ENCODE measurements at regions not wholly inside any gene's neighbourhood (a gene's known extent, or its start where the extent isn't known, plus 50 kb on each side); places are given as distances from the start of the nearest gene placed in this dataset.
"Not testable (repeated sequence)": the region's sequence is repeated elsewhere in the genome, so short reads cannot be mapped to it uniquely, and the experiment has no call there.

- Histone ChIP-seq H3K27ac (no peak overlapping the region), H3K9me3 (ENCODE audit: low read depth, low read length) (no peaks in the 10 kb centered on the region), H3K9ac (ENCODE audit: insufficient read length) (no peak overlapping the region), H3K36me3 (ENCODE audit: insufficient read depth, low read length) (no peaks in the 10 kb centered on the region), H3K4me3 (no peak overlapping the region)
- TF ChIP-seq FOXP2 (optimal IDR thresholded peaks at IDR 0.05; ENCODE audit: control extremely low read depth, extremely low read length, insufficient read depth): no peak
- TF ChIP-seq EZH2 (IDR thresholded peaks at IDR 0.05): no peak
- no peak for TF ChIP-seq POLR2AphosphoS5 (IDR thresholded peaks at IDR 0.05; ENCODE audit: borderline replicate concordance, low read depth, low read length)
- DNase-seq (ENCODE audit: low read depth, low spot score): no peak
Observed at GRCh38 chrX:13452283-13452682, 117.1 kb upstream of the EGFL6 start.

DNA sequence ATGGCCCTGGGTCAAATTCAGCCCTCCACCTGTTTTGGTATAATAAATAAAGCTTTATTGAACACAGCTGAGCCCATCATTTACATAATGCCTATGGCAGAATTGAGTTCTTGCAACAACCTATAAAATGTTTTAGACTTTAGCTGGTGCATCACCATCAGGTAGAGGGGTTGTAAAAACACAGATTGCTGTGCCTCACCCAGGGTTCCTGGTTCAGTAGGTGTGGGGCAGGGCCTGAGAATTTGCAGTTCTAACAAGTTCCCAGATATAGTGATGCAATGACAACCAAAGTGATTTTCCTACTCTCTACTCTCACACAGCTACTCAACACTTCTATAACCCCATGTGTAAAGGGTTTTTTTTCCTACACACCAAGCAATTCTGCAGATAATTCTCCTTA is 120.0 kb upstream of the EGFL6 start:
- Histone ChIP-seq H3K9ac (ENCODE audit: insufficient read length) (no peak overlapping the region), H3K4me3 (no peak overlapping the region), H3K36me3 (ENCODE audit: insufficient read depth, low read length) (no peaks in the 10 kb centered on the region), H3K9me3 (ENCODE audit: low read depth, low read length) (no peaks in the 10 kb centered on the region), H3K27ac (no peak overlapping the region)
- no peak for TF ChIP-seq EZH2 (IDR thresholded peaks at IDR 0.05)
- no peak for DNase-seq (ENCODE audit: low read depth, low spot score)

DNA sequence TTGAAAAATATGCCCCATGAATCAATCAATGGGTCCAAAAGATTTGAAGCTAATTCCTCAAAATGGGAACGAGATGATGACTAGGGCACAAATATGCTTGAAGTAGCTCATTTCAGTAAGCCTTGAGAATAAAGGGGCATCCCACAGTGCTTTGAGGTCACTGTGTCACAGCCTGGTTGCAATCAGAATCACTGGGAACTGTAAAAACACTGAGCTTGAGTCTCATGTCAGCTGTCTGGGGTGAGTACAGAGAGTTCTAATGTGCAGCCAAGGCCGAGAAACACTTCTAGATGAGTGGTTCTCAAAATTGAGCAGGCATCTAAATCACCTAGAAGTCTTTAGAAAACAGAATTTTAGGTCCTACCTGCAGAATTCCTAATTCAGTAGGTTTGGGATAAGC is 120.5 kb upstream of the EGFL6 start:
- Histone ChIP-seq H3K9me3 (ENCODE audit: low read depth, low read length) (no peaks in the 10 kb centered on the region), H3K9ac (ENCODE audit: insufficient read length) (no peak overlapping the region), H3K36me3 (ENCODE audit: insufficient read depth, low read length) (no peaks in the 10 kb centered on the region), H3K27ac (no peak overlapping the region), H3K4me3 (no peak overlapping the region)
- no peak for TF ChIP-seq POLR2AphosphoS5 (IDR thresholded peaks at IDR 0.05; ENCODE audit: borderline replicate concordance, low read depth, low read length)
- no peak for TF ChIP-seq EZH2 (IDR thresholded peaks at IDR 0.05)
- no peak for TF ChIP-seq FOXP2 (optimal IDR thresholded peaks at IDR 0.05; ENCODE audit: control extremely low read depth, extremely low read length, insufficient read depth)
- DNase-seq (ENCODE audit: low read depth, low spot score): no peak

- not testable (repeated sequence) for DNase-seq (ENCODE audit: low read depth, low spot score); H3K4me3 ChIP-seq; H3K27ac ChIP-seq; H3K9ac ChIP-seq (ENCODE audit: insufficient read length); H3K9me3 ChIP-seq (ENCODE audit: low read depth, low read length); H3K36me3 ChIP-seq (ENCODE audit: insufficient read depth, low read length)
Observed at GRCh38 chrX:13441608-13442007, 121.8 kb upstream of the ATXN3L start.

- DNase-seq (ENCODE audit: low read depth, low spot score): no peak
- Histone ChIP-seq H3K4me3 (no peak overlapping the region), H3K36me3 (ENCODE audit: insufficient read depth, low read length) (no peaks in the 10 kb centered on the region), H3K9ac (ENCODE audit: insufficient read length) (no peak overlapping the region), H3K27ac (no peak overlapping the region), H3K9me3 (ENCODE audit: low read depth, low read length) (no peaks in the 10 kb centered on the region)
- TF ChIP-seq POLR2AphosphoS5 (IDR thresholded peaks at IDR 0.05; ENCODE audit: borderline replicate concordance, low read depth, low read length): no peak
- no peak for TF ChIP-seq EZH2 (IDR thresholded peaks at IDR 0.05)
- TF ChIP-seq FOXP2 (optimal IDR thresholded peaks at IDR 0.05; ENCODE audit: control extremely low read depth, extremely low read length, insufficient read depth): no peak
Observed at GRCh38 chrX:13440176-13440575, 120.3 kb upstream of the ATXN3L start.

- Histone ChIP-seq H3K9ac (ENCODE audit: insufficient read length) (no peak overlapping the region), H3K36me3 (ENCODE audit: insufficient read depth, low read length) (no peaks in the 10 kb centered on the region), H3K27ac (no peak overlapping the region), H3K4me3 (no peak overlapping the region), H3K9me3 (ENCODE audit: low read depth, low read length) (no peaks in the 10 kb centered on the region)
- DNase-seq (ENCODE audit: low read depth, low spot score): no peak
- TF ChIP-seq POLR2AphosphoS5 (IDR thresholded peaks at IDR 0.05; ENCODE audit: borderline replicate concordance, low read depth, low read length) (no peak), EZH2 (IDR thresholded peaks at IDR 0.05) (no peak), FOXP2 (optimal IDR thresholded peaks at IDR 0.05; ENCODE audit: control extremely low read depth, extremely low read length, insufficient read depth) (no peak)
Observed at GRCh38 chrX:13433298-13433605, 113.4 kb upstream of the ATXN3L start.

- Histone ChIP-seq H3K9me3 (ENCODE audit: low read depth, low read length) (no peaks in the 10 kb centered on the region), H3K4me3 (no peak overlapping the region), H3K36me3 (ENCODE audit: insufficient read depth, low read length) (no peaks in the 10 kb centered on the region), H3K27ac (no peak overlapping the region), H3K9ac (ENCODE audit: insufficient read length) (no peak overlapping the region)
- no peak for DNase-seq (ENCODE audit: low read depth, low spot score)
- TF ChIP-seq POLR2AphosphoS5 (IDR thresholded peaks at IDR 0.05; ENCODE audit: borderline replicate concordance, low read depth, low read length) (no peak), FOXP2 (optimal IDR thresholded peaks at IDR 0.05; ENCODE audit: control extremely low read depth, extremely low read length, insufficient read depth) (no peak), EZH2 (IDR thresholded peaks at IDR 0.05) (no peak)
Observed at GRCh38 chrX:13432414-13433297, 112.8 kb upstream of the ATXN3L start.

- no peaks in the 10 kb centered on the region for H3K36me3 ChIP-seq (ENCODE audit: insufficient read depth, low read length)
- no peak for DNase-seq (ENCODE audit: low read depth, low spot score)
- TF ChIP-seq EZH2 (IDR thresholded peaks at IDR 0.05) (no peak), POLR2AphosphoS5 (IDR thresholded peaks at IDR 0.05; ENCODE audit: borderline replicate concordance, low read depth, low read length) (no peak)
Observed at GRCh38 chrX:13430136-13430827, 110.4 kb upstream of the ATXN3L start.

More at GRCh38 chrX:13430136-13430827, 110.4 kb upstream of the ATXN3L start:
- Histone ChIP-seq H3K4me3 (no peak overlapping the region), H3K9me3 (ENCODE audit: low read depth, low read length) (no peaks in the 10 kb centered on the region), H3K27ac (no peak overlapping the region), H3K9ac (ENCODE audit: insufficient read length) (no peak overlapping the region)

All from SK-N-MC (cell line).